Activated CD8-positive, alpha-beta memory T cell treated with anti-CD3 and anti-CD28 coated beads for 36 hours (primary cell): ENCODE measurements at regions not wholly inside any gene's neighbourhood (a gene's known extent, or its start where the extent isn't known, plus 50 kb on each side); places are given as distances from the start of the nearest gene placed in this dataset.
"Not testable (repeated sequence)": the region's sequence is repeated elsewhere in the genome, so short reads cannot be mapped to it uniquely, and the experiment has no call there.

ENCODE experiments used
- CTCF ChIA-PET: fragments of 350-600 bp; sonication (Branson Sonifier 250); formaldehyde crosslinking; loops from one replicate; lab custom pipeline; 2021; ENCODE audit warnings: antibody characterized with exemption; lab: Charles Lee
- POLR2A ChIA-PET: fragments of 350-600 bp; sonication (Branson Sonifier 250); formaldehyde crosslinking; loops from one replicate; lab custom pipeline; 2021; ENCODE audit warnings: antibody characterized with exemption; lab: Charles Lee

DNA sequence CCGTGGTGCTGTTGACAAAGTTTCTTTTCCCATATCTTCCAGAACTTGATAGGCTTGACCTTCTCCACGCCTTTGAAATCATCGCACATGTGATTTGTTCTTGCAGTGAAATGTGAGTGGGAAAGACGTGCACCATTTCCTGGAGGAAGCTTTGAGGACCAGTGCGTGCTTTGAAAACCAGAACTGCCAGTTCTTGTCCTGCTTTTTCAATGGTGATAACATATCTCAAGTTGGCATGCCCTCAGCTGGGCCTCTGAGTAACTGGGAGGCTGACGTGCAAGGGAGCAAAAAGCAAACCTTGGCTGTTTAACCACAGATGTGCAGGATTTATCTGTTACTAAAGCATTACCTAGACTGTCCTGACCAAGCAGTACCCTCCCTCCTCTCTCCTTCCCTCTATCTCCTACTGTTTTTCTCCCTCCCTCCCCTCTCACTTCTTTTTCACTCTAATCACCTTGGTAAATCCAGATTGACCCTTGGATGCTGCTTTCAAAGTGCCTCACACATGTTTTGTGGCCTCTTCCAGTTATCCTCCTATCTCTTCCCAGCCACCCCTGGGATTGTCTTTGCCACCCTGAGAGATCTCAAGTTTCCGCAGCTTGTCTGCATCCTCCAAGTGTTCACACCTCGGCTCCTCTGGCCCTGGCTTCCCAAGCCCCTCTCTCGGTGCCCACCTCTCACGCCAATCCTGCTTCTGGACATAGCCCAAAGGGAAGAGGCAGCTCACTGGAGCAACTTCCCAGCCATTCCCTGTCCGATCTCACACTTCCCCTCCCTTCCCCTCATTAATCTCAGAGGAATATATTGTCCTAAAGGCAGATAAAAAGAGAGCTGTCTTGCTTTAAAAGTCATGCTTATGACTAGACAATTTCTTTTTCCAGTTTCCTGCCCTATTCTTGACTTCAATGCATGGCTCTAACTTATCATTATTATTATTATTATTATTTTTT is 198.3 kb downstream of the ERCC6L2 start:
- ChIA-PET POLR2A (interaction anchor here (0.8 kb wide), 1 partner anchor 47 kb away, joined by 8 read pairs; no protein-coding TSS in a partner anchor), CTCF (interaction anchor here (0.7 kb wide), 1 partner anchor 532 kb away, joined by 3 read pairs; no protein-coding TSS in a partner anchor)

- ChIA-PET POLR2A (no interaction called here), CTCF (interaction anchor here (0.6 kb wide), 1 partner anchor 1261 kb away, joined by 3 read pairs; no protein-coding TSS in a partner anchor)
These were observed 197.4 kb downstream of the ERCC6L2 start for GRCh38 chr9:96072930-96073329.

DNA sequence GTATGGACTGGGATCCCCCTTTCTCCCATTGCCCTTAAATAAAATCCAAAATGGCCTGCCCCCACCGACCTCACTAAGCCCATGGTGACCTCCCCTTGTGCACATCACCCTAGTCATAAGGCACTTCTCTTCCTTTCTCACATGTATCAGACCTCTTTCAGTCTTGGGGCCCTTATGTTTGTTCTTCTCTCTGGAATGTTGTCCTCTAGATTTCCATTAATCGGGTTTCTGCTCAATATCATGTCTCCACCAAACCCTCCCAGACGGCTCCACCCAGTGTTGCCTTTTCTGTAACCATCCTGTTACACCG is 196.3 kb downstream of the ERCC6L2 start:
- POLR2A ChIA-PET = no interaction called here
- CTCF ChIA-PET = no interaction called here

DNA sequence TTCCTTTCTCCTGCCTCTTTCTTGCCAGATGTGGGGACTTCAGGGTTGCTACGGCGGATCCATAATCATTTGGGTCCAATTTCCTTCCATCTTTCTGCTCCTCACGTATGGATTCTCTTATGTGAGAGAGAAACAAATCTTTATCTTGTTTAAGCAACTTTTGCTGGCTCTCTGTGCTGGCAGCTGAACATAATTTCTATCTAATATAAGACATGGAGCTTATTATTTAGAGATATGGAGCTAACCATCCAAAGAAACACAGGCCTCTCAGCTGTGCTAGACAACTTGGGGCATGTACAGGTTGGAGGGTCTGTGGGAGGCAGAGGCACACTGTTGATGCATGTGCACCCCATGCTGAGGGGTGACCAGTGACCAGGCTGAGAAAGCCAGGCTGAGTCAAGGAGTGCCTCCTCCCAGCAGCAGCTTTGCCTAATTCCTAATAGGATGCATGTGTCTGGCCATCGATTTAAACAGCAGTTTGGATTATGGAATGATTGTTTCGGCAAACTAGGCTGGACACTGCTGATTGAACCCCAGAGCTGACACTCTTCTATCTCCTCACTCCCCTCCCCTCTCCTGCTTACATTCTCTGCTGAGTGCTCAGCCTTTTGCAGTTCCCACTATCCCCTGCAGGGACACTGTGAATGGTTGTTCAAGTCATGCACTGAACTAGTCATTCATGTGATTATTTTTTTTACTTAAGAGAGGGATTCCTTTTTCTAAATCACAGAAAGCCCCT is 195.8 kb downstream of the ERCC6L2 start:
- POLR2A ChIA-PET = no interaction called here
- CTCF ChIA-PET = no interaction called here

DNA sequence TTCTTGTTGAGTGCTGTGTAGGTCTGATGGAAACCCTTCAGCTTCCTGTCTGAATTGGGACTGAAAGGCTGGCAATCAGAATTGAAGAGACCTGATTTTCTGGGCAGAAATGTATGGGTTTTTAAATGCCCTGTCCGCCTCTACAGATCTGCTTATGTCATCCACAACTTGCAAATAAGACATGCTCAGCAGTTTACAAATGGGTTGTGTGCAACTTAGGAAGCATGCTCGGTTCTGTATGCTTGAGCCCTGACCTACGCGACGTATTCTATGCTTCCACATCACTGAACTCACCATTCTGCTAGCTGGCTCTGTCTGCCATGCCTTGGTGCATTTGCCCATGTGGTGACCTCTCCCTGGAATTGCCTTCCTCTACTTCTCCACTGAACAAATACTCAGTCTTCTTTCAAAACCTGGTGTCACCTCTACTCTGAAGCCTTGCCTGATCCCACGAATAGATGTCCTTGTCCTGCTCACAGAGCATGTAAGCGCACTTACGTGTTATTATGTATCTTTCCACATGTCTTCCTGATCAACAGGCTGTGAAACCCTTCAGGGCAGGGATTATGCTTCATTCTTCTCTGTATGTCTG is 194.2 kb downstream of the ERCC6L2 start:
- POLR2A ChIA-PET = no interaction called here
- CTCF ChIA-PET = no interaction called here

DNA sequence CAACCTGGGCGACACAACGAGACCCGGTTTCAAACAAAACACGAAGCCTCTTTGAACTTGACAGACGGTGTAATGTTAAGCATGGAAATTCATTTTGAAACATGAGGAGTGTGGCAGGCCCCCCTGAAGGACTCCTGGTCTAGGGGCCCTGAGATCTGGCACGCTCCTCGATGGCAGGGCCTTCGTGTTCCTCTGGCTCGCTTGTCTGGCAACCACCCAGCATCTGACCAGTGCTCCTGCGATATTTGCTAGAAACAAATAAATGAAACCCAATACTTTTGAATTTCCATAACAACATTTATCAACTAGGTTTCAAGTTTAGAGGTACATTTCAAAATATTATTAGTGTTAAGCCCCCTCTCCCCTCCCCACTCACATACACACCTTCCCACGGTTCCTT is 193.0 kb downstream of the ERCC6L2 start:
- CTCF ChIA-PET = interaction anchor here (0.7 kb wide), 1 partner anchor 37 kb away, joined by 3 read pairs; no protein-coding TSS in a partner anchor

GRCh38 chr9:96067600-96067999 is 192.1 kb downstream of the ERCC6L2 start:
- CTCF ChIA-PET = no interaction called here
- POLR2A ChIA-PET = no interaction called here

More for the DNA sequence above, 193.0 kb downstream of the ERCC6L2 start:
- POLR2A ChIA-PET = no interaction called here

- CTCF ChIA-PET = no interaction called here
These were observed 191.5 kb downstream of the ERCC6L2 start for GRCh38 chr9:96067004-96067403.

DNA sequence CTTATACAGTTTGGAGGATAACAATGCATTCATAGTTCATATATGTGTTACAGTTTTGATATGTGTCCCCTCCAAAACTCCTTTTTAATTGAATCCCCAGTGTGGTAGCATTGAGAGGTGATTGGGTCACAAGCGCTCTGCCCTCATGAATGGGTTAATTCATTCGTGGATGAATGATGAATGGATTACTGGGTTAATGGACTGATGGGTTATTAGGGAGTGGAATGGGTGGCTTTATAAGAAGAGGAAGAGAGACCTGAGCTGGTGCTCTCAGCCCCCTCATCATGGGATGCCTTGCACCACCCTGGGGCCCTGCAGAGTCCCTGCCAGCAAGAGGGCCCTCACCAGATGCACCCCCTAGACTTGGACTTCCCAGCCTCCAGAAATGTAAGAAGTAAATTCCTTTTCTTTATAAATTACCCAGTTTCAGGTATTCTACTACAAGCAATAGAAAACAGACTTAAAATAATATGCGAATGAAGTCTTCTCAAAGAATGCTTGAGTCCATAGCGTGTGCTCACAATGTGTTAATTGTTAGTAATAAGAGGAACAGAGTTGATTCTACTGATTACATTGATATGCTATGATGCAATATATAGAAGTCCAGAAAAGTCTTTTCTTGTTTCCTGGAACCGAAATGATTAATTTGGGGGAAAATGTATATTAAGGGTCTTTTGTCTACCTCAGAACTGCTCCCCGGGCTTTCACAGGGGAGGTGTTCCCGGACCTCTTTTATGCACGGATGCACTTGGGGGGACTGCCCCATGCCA is 190.2 kb downstream of the ERCC6L2 start:
- POLR2A ChIA-PET = no interaction called here
- CTCF ChIA-PET = no interaction called here

More at GRCh38 chr9:96067004-96067403, 191.5 kb downstream of the ERCC6L2 start:
- POLR2A ChIA-PET = no interaction called here

DNA sequence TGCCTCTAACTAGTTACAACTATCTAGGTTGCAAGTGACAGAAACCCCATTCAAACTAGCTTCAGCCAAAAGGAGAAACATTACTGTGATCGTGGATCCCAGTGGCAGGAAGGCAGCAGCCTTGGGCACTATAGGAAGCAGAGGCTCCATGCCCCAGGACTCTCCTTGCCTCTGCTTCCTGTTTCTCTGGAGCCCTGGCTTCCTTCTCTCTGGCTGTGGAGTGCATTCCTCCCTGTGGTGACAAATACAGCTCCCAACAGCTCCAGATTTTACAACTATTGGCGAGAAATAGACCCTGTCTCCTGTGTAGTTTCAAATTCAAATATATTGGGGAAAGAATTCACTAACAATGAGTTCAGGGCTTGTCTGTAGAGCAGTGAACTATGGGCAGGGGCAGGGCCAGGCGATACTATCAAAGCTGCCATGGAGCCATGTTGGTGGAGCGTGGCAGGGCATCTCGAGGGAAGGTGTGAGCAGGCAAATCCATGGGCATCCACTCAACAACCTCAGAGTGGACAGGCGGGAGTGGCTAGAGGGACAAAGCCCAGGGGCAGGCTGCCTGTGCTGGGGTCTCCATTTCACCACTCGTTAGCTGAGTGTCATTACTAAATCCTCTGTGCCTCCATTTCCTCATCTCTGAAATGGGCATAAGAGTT is 189.5 kb downstream of the ERCC6L2 start:
- POLR2A ChIA-PET = no interaction called here

DNA sequence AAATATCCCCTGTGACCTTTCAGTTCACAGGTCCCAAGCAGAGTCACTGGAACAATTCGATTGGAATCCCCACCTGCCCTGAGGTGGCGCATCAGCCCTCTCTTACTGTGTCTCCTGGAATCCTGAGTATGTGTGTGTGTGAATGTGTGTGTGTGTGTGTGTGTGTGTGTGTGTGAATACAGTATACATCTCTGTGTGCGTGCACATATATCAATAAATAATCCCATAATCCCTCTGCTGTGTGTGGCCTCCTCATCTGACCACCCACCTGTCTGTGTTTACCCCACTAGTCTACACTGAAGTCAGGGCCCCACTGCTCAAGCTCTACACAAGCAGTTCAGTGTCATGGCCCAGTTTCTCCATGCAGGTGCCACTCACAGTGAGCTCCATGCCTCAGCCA is 187.4 kb downstream of the ERCC6L2 start:
- ChIA-PET POLR2A (no interaction called here), CTCF (no interaction called here)

More for the DNA sequence above, 189.5 kb downstream of the ERCC6L2 start:
- CTCF ChIA-PET = no interaction called here

DNA sequence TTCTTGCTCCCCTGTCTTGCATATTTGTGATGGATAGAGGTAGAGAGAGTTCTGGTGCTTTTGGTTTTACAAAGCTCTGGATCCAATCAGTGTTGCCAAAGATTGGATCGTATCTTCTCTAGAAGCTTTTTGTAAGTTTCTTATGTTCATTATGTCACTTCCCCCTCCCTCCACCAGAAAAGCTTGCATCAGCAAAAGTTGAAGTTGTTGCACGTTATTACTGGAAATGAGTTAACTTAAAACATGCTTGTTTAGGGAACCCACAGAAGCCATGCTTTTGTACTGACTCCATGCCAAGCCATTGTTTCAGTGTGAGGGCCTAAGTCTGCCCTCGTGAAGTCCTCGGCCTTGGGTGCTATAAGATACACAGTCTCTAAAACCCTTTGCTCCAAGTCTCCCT is 186.5 kb downstream of the ERCC6L2 start:
- CTCF ChIA-PET = no interaction called here

DNA sequence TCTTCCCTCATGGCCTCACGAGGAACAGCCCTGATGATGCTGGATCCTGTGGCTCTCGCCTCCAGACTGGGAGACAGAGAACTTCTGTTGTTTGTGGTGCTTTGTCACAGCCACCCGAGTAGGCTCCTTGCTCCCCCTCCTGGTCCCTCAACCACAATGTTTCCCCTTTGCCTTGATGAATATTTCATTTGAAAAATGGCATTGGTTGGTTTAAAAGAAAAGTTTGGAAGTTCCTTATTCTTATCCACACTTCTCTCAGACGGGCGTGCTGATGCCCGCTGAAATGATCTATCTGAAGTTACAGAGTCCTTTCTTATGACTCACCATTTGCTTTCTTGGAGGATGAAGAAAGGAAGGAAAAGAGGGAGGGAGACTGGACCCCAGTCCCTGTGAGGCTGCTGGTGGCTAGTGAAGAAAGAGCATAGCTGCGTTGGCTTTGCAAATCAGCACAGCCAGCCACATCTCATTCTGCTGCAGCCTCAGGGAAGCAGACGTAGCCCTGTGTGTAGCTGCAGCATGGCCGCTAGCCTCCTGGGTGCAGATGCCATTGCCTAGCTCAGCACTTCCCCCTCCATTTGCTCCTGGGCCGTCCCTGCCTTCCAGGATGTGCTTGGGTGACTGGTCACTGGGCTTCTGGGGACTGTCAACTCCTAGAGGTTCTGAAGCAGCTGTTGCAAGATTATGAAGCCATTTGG is 185.9 kb downstream of the ERCC6L2 start:
- POLR2A ChIA-PET = no interaction called here
- CTCF ChIA-PET = no interaction called here

More for the DNA sequence above, 186.5 kb downstream of the ERCC6L2 start:
- POLR2A ChIA-PET = no interaction called here

DNA sequence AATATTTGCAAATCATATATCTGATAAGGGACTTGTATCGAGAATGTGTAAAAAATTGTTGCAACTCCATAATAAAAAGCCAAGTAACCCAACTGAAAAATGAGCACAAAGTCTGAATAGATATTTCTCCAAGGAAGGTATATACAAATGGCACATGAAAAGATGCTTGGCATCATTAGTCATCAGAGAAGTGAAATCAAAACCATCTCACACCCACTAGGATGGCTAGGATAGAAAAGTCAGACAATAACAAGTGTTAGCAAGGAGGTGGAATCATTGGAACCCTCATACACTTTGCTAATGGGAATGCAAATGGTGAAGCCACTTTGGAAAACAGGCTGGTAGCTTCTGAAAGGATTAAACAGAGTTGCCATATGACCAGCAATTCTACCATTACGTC is 182.7 kb downstream of the ERCC6L2 start:
- POLR2A ChIA-PET = interaction anchor here (0.6 kb wide), 1 partner anchor 160 kb away, joined by 5 read pairs; no protein-coding TSS in a partner anchor

GRCh38 chr9:96057155-96057554 is 181.7 kb downstream of the ERCC6L2 start:
- CTCF ChIA-PET = no interaction called here

More for the DNA sequence above, 182.7 kb downstream of the ERCC6L2 start:
- CTCF ChIA-PET = no interaction called here

DNA sequence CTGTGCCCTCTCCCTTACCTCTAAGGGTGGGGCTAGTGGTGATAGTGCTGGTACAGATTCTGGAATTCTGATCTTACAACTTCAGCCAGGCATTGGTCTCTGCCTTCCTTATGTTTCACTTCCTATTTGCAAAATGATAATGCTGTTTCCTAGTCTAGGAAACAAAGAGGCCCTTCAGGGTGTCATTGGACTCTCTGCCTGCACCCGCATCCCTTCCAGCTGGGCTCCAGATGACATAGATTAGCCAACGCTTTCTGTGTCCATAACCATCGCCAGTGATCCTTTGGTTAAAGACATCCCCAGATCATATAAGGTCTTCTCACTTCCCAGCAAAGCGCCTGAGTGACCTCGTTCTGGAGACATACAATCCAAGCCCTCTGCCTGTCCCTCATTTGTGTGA is 180.7 kb downstream of the ERCC6L2 start:
- ChIA-PET CTCF (no interaction called here), POLR2A (no interaction called here)

More at GRCh38 chr9:96057155-96057554, 181.7 kb downstream of the ERCC6L2 start:
- POLR2A ChIA-PET = no interaction called here

DNA sequence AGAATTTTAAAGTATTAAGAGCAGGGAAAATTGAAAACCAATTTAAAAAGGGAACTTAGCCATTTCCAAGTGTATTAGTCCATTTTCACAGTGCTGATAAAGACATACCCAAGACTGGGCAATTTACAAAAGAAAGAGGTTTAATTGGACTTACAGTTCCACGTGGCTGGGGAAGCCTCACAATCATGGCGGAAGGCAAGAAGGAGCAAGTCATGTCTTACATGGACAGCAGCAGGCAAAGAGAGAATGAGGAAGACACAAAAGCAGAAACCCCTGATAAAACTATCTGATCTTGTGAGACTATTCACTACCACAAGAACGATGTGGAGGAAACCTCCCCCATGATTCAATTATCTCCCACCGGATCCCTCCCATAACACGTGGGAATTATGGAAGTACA is 178.8 kb downstream of the ERCC6L2 start:
- CTCF ChIA-PET, POLR2A ChIA-PET: not testable (repeated sequence)

GRCh38 chr9:96052686-96053085 is 177.2 kb downstream of the ERCC6L2 start:
- CTCF ChIA-PET = no interaction called here
- POLR2A ChIA-PET = no interaction called here
